Heart left ventricle (tissue), 13 donors: ENCODE measurements at regions not wholly inside any gene's neighbourhood (a gene's known extent, or its start where the extent isn't known, plus 50 kb on each side); places are given as distances from the start of the nearest gene placed in this dataset.

ENCODE experiments used
- POLR2A ChIP-seq, 2 donors: fragments of 450-650 bp; IDR thresholded peaks; one replicate each; pipeline ENCODE4 v1.6.1; 2017; ENCODE audit warnings: antibody characterized with exemption in 2 of 2, mild to moderate bottlenecking in 2 of 2, moderate library complexity in 2 of 2
- TF ChIP-seq, protein P1 (sequence below), 12 donors: fragments of 200-600 bp; sonication (generic) in 4 of 12; IDR thresholded peaks; one replicate each; pipeline versions ENCODE4 v1.5.0 to v1.8.0; 2018 to 2022; ENCODE audit warnings: antibody characterized with exemption in 12 of 12, mild to moderate bottlenecking in 5 of 12
- donor health status: ischemic (EF 13 %, LVEDD 7.1; RV severe dilation, severe dysfunction).
- donor health status: DM: no; HTN: yes; CAD: no.
- donor health status: DM: no; HTN: no; CAD: no.
- donor health status: ischemic (EF 25% LVEDD 6.9; RV normal size, moderate dysfunction).
- donor health status: ischemic (EF 25% LVEDD 5.7; RV mildly dilated, moderate dysfunction).
- donor health status: ischemic (EF 35%, LVEDD 5.7; RV mildly dilated, moderate dysfunction).
- donor health status: nonischemic (EF 11% LVEDD 7.7; RV severe dilation, severe dysfunction).
- donor health status: DM: yes; HTN: yes; CAD: no.
- donor health status: PGD.
- donor health status: ischemic (EF 29% LVEDD 5.4; RV normal size, mild dysfunction).
- donor health status: nonischemic (EF 23%, LVEDD 6.1; RV moderate dilation, normal function).

DNA sequence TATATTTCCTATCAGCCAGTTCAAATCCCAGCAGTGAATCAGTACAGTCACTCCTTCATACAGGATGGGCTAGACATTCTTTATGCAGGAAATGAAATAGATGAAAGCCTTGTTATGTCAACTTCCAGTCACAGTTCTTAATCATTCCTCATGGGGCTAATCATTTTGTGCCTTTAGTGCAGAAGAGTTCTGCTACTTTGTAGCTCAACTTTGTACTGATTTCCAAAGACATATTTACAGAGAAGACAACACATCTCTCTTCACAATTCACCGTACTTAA lies 593.9 kb upstream of the NETO1 start:
- TF ChIP-seq, protein P1, sequence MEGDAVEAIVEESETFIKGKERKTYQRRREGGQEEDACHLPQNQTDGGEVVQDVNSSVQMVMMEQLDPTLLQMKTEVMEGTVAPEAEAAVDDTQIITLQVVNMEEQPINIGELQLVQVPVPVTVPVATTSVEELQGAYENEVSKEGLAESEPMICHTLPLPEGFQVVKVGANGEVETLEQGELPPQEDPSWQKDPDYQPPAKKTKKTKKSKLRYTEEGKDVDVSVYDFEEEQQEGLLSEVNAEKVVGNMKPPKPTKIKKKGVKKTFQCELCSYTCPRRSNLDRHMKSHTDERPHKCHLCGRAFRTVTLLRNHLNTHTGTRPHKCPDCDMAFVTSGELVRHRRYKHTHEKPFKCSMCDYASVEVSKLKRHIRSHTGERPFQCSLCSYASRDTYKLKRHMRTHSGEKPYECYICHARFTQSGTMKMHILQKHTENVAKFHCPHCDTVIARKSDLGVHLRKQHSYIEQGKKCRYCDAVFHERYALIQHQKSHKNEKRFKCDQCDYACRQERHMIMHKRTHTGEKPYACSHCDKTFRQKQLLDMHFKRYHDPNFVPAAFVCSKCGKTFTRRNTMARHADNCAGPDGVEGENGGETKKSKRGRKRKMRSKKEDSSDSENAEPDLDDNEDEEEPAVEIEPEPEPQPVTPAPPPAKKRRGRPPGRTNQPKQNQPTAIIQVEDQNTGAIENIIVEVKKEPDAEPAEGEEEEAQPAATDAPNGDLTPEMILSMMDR (IDR thresholded peaks at IDR 0.05), result no peak
- TF ChIP-seq POLR2A (IDR thresholded peaks at IDR 0.05), result no peak
